H1 (cell line): ENCODE measurements at regions not wholly inside any gene's neighbourhood (a gene's known extent, or its start where the extent isn't known, plus 50 kb on each side); places are given as distances from the start of the nearest gene placed in this dataset.

Experiments
- CTCF ChIA-PET: fragments of 300-600 bp; sonication (Branson Sonifier 250); formaldehyde crosslinking; loops from one replicate; lab custom pipeline; 2021; ENCODE audit not compliant: partially characterized antibody; lab: Charles Lee
- POLR2A ChIA-PET: fragments of 300-600 bp; sonication (Branson Sonifier 250); formaldehyde crosslinking; loops from one replicate; lab custom pipeline; 2021; ENCODE audit warnings: inconsistent platforms; ENCODE audit not compliant: partially characterized antibody; lab: Charles Lee
- DNase-seq, 2 experiments: peaks; one replicate each; pipeline versions ENCODE4 v3.0.0 to v3.0.0-alpha.2; 2010 to 2022; ENCODE audit warnings: low spot score in 2 of 2, low read depth in 1 of 2, mixed read lengths in 1 of 2
- FAIRE-seq: peaks from 2 replicates; lab custom pipeline; 2011; peaks lifted over from hg19 to GRCh38; lab: Jason Lieb, UNC
- H2AFZ ChIP-seq: 2 replicates; pipeline ENCODE4 v1.8.1; 2012; ENCODE audit warnings: low read length, inconsistent platforms
- H2AK5ac ChIP-seq: 2 replicates; pipeline ENCODE4 v1.6.1; 2013; ENCODE audit warnings: low read depth, low read length
- H2BK120ac ChIP-seq: replicated peaks from 2 replicates; pipeline ENCODE3; 2013; ENCODE audit warnings: low read depth, low read length, inconsistent platforms
- H2BK12ac ChIP-seq: 2 replicates; pipeline ENCODE4 v1.6.1; 2013; ENCODE audit warnings: low read depth, low read length
- H2BK15ac ChIP-seq: 2 replicates; pipeline ENCODE4 v1.6.1; 2013; ENCODE audit warnings: low read length
- H2BK20ac ChIP-seq: 2 replicates; pipeline ENCODE4 v1.6.1; 2013; ENCODE audit warnings: low read length
- H2BK5ac ChIP-seq: 2 replicates; pipeline ENCODE4 v1.6.1; 2013; ENCODE audit warnings: low read depth, low read length
- H3K14ac ChIP-seq: 2 replicates; pipeline ENCODE4 v1.6.1; 2013; ENCODE audit warnings: inconsistent platforms; ENCODE audit not compliant: insufficient read length
- H3K18ac ChIP-seq: 2 replicates; pipeline ENCODE4 v1.6.1; 2013; ENCODE audit warnings: low read length; ENCODE audit errors: extremely low read depth
- H3K23ac ChIP-seq: 2 replicates; pipeline ENCODE4 v1.6.1; 2013; ENCODE audit warnings: inconsistent platforms; ENCODE audit not compliant: insufficient read length
- H3K23me2 ChIP-seq: 2 replicates; pipeline ENCODE4 v1.6.1; 2013; ENCODE audit warnings: low read depth, low read length
- H3K27ac ChIP-seq: 2 replicates; pipeline ENCODE4 v1.6.1; 2011; ENCODE audit warnings: low read depth, low read length, inconsistent platforms
- H3K27me3 ChIP-seq, 4 experiments: replicated peaks in 1 of 4; 1 replicate in 1 of 4; 2 replicates in 3 of 4; pipeline versions ENCODE4 v1.6.1 to v1.8.1; 2011 to 2013; ENCODE audit warnings: low read length in 3 of 4, mild to moderate bottlenecking in 3 of 4, inconsistent platforms in 2 of 4, mixed read lengths in 2 of 4, moderate library complexity in 1 of 4; ENCODE audit not compliant: control insufficient read depth in 3 of 4, insufficient read depth in 3 of 4; ENCODE audit errors: extremely low read depth in 1 of 4
- H3K36me3 ChIP-seq, 4 experiments: 2 replicates each; pipeline versions ENCODE4 v1.6.1 to v1.8.1; 2011 to 2013; ENCODE audit warnings: mild to moderate bottlenecking in 4 of 4, low read length in 3 of 4, moderate library complexity in 2 of 4, control low read depth in 1 of 4, inconsistent platforms in 1 of 4; ENCODE audit not compliant: insufficient read depth in 4 of 4, control insufficient read depth in 2 of 4
- H3K4ac ChIP-seq: replicated peaks from 2 replicates; pipeline ENCODE3; 2013; ENCODE audit warnings: low read length, low read depth, mixed read lengths, inconsistent platforms; ENCODE audit not compliant: insufficient read length
- H3K4me1 ChIP-seq, 4 experiments: replicated peaks in 1 of 4; 1 replicate in 1 of 4; 2 replicates in 3 of 4; pipeline versions ENCODE4 v1.6.1 to v1.8.1; 2011 to 2013; ENCODE audit warnings: low read length in 3 of 4, inconsistent platforms in 2 of 4, mixed read lengths in 1 of 4; ENCODE audit not compliant: insufficient read depth in 4 of 4, control insufficient read depth in 3 of 4
- H3K4me2 ChIP-seq, 2 experiments: 2 replicates each; pipeline versions ENCODE4 v1.6.1 to v1.8.1; 2011 to 2013; ENCODE audit warnings: low read depth in 2 of 2, low read length in 2 of 2, control low read depth in 1 of 2, inconsistent platforms in 1 of 2, mild to moderate bottlenecking in 1 of 2; ENCODE audit not compliant: insufficient read depth in 1 of 2
- H3K4me3 ChIP-seq, 4 experiments: fragments of 200-600, 300-600 bp in 1 of 4; sonication (generic), shearing (Covaris generic), sonication (Bioruptor Twin) in 1 of 4; 2 replicates each; pipeline versions ENCODE4 v1.5.1 to v1.8.1; 2011 to 2016; ENCODE audit warnings: low read length in 4 of 4, low read depth in 3 of 4, control low read depth in 2 of 4, inconsistent platforms in 2 of 4, mild to moderate bottlenecking in 2 of 4, mixed read lengths in 1 of 4, moderate library complexity in 1 of 4; ENCODE audit not compliant: insufficient read depth in 2 of 4; ENCODE audit errors: extremely low read depth in 1 of 4
- H3K56ac ChIP-seq: replicated peaks from 2 replicates; pipeline ENCODE3; 2013; ENCODE audit warnings: low read depth, mild to moderate bottlenecking, mixed read lengths, low read length, inconsistent platforms; ENCODE audit not compliant: insufficient read length
- H3K79me1 ChIP-seq: 2 replicates; pipeline ENCODE4 v1.6.1; 2013; ENCODE audit warnings: low read depth, low read length, control low read depth
- H3K79me2 ChIP-seq, 2 experiments: 2 replicates each; pipeline versions ENCODE4 v1.6.1 to v1.8.1; 2012 to 2013; ENCODE audit warnings: low read length in 2 of 2, mild to moderate bottlenecking in 2 of 2, inconsistent platforms in 1 of 2; ENCODE audit not compliant: insufficient read depth in 2 of 2, control insufficient read depth in 1 of 2
- H3K9ac ChIP-seq, 4 experiments: replicated peaks in 1 of 4; 1 replicate in 1 of 4; 2 replicates in 3 of 4; pipeline versions ENCODE4 v1.6.1 to v1.8.1; 2011 to 2013; ENCODE audit warnings: low read depth in 3 of 4, low read length in 3 of 4, control low read depth in 2 of 4, mild to moderate bottlenecking in 2 of 4, moderate library complexity in 2 of 4, inconsistent platforms in 1 of 4; ENCODE audit errors: extremely low read depth in 1 of 4
- H3K9me3 ChIP-seq, 2 experiments: 2 replicates each; pipeline versions ENCODE4 v1.6.1 to v1.8.1; 2012 to 2013; ENCODE audit warnings: mild to moderate bottlenecking in 2 of 2, moderate library complexity in 2 of 2, control low read depth in 1 of 2, inconsistent platforms in 1 of 2, low read depth in 1 of 2, low read length in 1 of 2, mixed read lengths in 1 of 2; ENCODE audit not compliant: insufficient read depth in 2 of 2
- H4K20me1 ChIP-seq, 2 experiments: replicated peaks in 1 of 2; 2 replicates each; pipeline versions ENCODE3 to v1.8.1; 2011 to 2013; ENCODE audit warnings: inconsistent platforms in 2 of 2, low read length in 2 of 2, mild to moderate bottlenecking in 1 of 2; ENCODE audit not compliant: insufficient read depth in 2 of 2, control insufficient read depth in 1 of 2
- H4K5ac ChIP-seq: 2 replicates; pipeline ENCODE4 v1.6.1; 2013; ENCODE audit warnings: low read length, low read depth, mixed read lengths, inconsistent platforms; ENCODE audit not compliant: insufficient read length
- H4K8ac ChIP-seq: 2 replicates; pipeline ENCODE4 v1.8.0; 2013; ENCODE audit warnings: mild to moderate bottlenecking, moderate library complexity, low read length, inconsistent platforms; ENCODE audit not compliant: insufficient read depth; ENCODE audit errors: extremely low read depth
- H4K91ac ChIP-seq: replicated peaks from 2 replicates; pipeline ENCODE3; 2013; ENCODE audit warnings: low read length, mixed read lengths, inconsistent platforms; ENCODE audit not compliant: insufficient read length
- BCL11A ChIP-seq, 2 experiments: IDR thresholded peaks; one replicate each; pipeline ENCODE4 v1.6.1; 2011; ENCODE audit warnings: low read depth in 2 of 2, low read length in 2 of 2, mild to moderate bottlenecking in 2 of 2
- CHD2 ChIP-seq: IDR thresholded peaks from 2 replicates; pipeline ENCODE4 v1.6.1; 2012; ENCODE audit warnings: low read length, improper control_type of control experiment
- EGR1 ChIP-seq: IDR thresholded peaks from 2 replicates; pipeline ENCODE4 v1.6.1; 2011; ENCODE audit warnings: low read depth, low read length, borderline replicate concordance
- EP300 ChIP-seq, 2 experiments: IDR thresholded peaks; 1 replicate in 1 of 2; 2 replicates in 1 of 2; pipeline ENCODE4 v1.6.1; 2011 to 2012; ENCODE audit warnings: low read depth in 2 of 2, low read length in 2 of 2, mild to moderate bottlenecking in 2 of 2, borderline replicate concordance in 1 of 2, inconsistent platforms in 1 of 2, moderate library complexity in 1 of 2
- JUN ChIP-seq: IDR thresholded peaks from 2 replicates; pipeline ENCODE4 v1.6.1; 2011; ENCODE audit warnings: low read depth, mild to moderate bottlenecking, improper control_type of control experiment, low read length
- KDM1A ChIP-seq: fragments of 200-600, 300-600 bp; sonication (generic); IDR thresholded peaks from 2 replicates; pipeline ENCODE4 v1.7.1; 2016; ENCODE audit warnings: mild to moderate bottlenecking, low read length, borderline replicate concordance
- RBBP5 ChIP-seq: IDR thresholded peaks from 2 replicates; pipeline ENCODE4 v1.7.1; 2012; ENCODE audit warnings: low read depth, mild to moderate bottlenecking, inconsistent platforms, low read length, moderate library complexity, borderline replicate concordance
- SIRT6 ChIP-seq: IDR thresholded peaks from one replicate; pipeline ENCODE4 v1.7.1; 2012; ENCODE audit warnings: low read length, inconsistent platforms
- SP2 ChIP-seq: IDR thresholded peaks from 2 replicates; pipeline ENCODE4 v1.6.1; 2012; ENCODE audit warnings: mild to moderate bottlenecking, low read length, inconsistent platforms
- USF2 ChIP-seq: IDR thresholded peaks from 2 replicates; pipeline ENCODE4 v1.6.1; 2011; ENCODE audit warnings: low read length, improper control_type of control experiment
- WGBS, 2 experiments: shearing (Covaris generic) in 1 of 2; methylation state at CpG; one replicate each; pipeline versions ENCODE4 v1.1.6 to v1.1.7; 2013 to 2015; ENCODE audit warnings: low lambda C conversion rate in 2 of 2, mixed read lengths in 2 of 2, inconsistent platforms in 1 of 2, low coverage in 1 of 2, missing lambda C conversion rate in 1 of 2; ENCODE audit not compliant: insufficient replicate concordance in 2 of 2, insufficient coverage in 1 of 2, insufficient read length in 1 of 2; ENCODE audit errors: extremely low coverage in 1 of 2, missing lambda C conversion rate in 1 of 2; 5-methylcytosine and 5-hydroxymethylcytosine counted together

- Histone ChIP-seq H2BK5ac (no peak overlapping the region), H3K14ac (no peak overlapping the region), H3K27ac (no peak overlapping the region), H2BK12ac (no peak overlapping the region), H2AK5ac (no peak overlapping the region), H4K91ac (no peak overlapping the region), H2AFZ (no peak overlapping the region), H3K79me1 (no peaks in the 10 kb centered on the region), H3K27me3 (no peaks in the 10 kb centered on the region), H3K23me2 (no peaks in the 10 kb centered on the region), H3K18ac (no peak overlapping the region), H3K4ac (no peak overlapping the region), H3K79me2 (no peaks in the 10 kb centered on the region), H3K4me2 (no peak overlapping the region), H4K5ac (no peak overlapping the region), H4K8ac (no peak overlapping the region), H2BK15ac (no peak overlapping the region), H3K36me3 (no peaks in the 10 kb centered on the region), H3K56ac (no peak overlapping the region), H3K4me1 (no peaks in the 10 kb centered on the region), H3K23ac (no peak overlapping the region), H2BK20ac (no peak overlapping the region), H3K9ac (no peak overlapping the region), H4K20me1 (no peaks in the 10 kb centered on the region), H2BK120ac (no peak overlapping the region), H3K4me3 (no peak overlapping the region), H3K9me3 (no peaks in the 10 kb centered on the region; a peak in 1 of 4 replicates)
- 91% methylated on average over 7 of the region's 7 CpGs; no CpG with 5 or more reads in 1 of the 2 experiments for WGBS, 2 experiments
- ChIA-PET POLR2A (no interaction called here), CTCF (no interaction called here)
- FAIRE-seq (no peak), DNase-seq (no peak)
- TF ChIP-seq SIRT6 (no peak), EP300 (IDR thresholded peaks at IDR 0.05; ENCODE audit: borderline replicate concordance in 1 of 2, low read depth in 2 of 2, low read length in 2 of 2) (no peak), RBBP5 (no peak), BCL11A (IDR thresholded peaks at IDR 0.05; ENCODE audit: low read depth in 2 of 2, low read length in 2 of 2) (no peak), SP2 (no peak), EGR1 (no peak), KDM1A (no peak), USF2 (no peak), JUN (no peak), CHD2 (no peak)
Measured at GRCh38 chr13:106650690-106651205, 82.8 kb upstream of the ARGLU1 start.
